NCI-H748 treated with DMSO at 0.1 percent for 48 hours (cell line): ENCODE measurements at regions not wholly inside any gene's neighbourhood (a gene's known extent, or its start where the extent isn't known, plus 50 kb on each side); places are given as distances from the start of the nearest gene placed in this dataset.
"Not testable (repeated sequence)": the region's sequence is repeated elsewhere in the genome, so short reads cannot be mapped to it uniquely, and the experiment has no call there.

Experiments used
- DNase-seq: peaks from one replicate; lab custom pipeline; 2025; lab: John Stamatoyannopoulos, UW

DNA sequence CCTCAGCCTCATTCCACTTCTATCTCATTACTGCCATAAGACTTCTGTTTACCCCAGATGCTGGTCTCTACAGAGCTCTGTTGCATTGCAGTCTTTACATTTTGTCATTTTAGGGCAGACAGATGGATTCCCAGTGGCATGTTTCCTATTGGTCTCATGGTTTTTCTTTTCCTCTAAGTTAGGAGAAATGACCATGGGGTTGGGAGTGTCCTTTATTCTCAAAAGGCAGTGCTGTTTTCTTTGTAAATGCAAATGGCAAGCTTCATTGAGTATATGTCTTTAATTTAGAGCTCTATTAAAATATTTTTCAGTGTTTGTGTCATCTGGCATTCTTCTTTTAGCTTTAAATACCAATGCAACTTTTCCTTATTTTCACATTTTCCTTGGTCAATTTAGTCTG lies 57.0 kb downstream of the MSTN start:
- DNase-seq: no peak

DNA sequence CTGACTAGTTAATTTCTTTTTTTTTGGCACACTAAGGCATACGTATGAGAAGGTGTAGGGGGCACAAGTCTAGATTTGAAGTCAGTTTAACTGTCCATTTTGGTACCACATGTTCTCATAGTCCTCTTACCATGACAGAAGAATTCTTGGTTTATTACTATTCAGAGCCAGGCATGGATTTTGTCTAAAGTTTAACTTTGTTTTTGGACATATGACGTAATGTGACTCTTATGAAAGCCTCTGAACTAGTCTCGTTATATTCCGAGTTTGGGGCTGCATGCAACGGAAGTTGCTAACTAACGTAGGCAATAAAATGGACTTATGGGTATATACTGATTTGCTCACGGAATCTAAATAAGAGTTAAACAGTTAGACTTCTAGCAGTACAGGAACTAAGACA lies 62.9 kb downstream of the MSTN start:
- DNase-seq: no peak

DNA sequence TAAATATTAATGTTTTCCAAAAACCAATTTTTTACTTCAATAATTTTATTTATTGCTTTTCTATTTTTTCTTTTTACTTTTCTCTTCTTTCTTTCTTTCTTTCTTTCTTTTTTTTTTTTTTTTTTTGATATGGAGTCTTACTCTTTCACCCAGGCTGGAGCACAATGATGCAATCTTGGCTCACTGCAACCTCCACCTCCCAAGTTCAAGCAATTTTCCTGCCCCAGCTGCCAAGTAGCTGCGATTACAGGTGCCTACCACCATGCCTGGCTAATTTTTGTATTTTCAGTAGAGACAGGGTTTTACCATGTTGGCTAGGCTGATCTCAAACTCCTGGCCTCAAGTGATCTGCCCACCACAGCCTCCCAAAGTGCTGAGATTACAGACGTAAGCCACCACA lies 63.9 kb downstream of the MSTN start:
- DNase-seq: not testable (repeated sequence)

- DNase-seq: no peak
Measured at GRCh38 chr2:189997016-189997415, 65.5 kb downstream of the MSTN start.

GRCh38 chr2:189995679-189996078 lies 66.8 kb downstream of the MSTN start:
- DNase-seq: no peak

DNA sequence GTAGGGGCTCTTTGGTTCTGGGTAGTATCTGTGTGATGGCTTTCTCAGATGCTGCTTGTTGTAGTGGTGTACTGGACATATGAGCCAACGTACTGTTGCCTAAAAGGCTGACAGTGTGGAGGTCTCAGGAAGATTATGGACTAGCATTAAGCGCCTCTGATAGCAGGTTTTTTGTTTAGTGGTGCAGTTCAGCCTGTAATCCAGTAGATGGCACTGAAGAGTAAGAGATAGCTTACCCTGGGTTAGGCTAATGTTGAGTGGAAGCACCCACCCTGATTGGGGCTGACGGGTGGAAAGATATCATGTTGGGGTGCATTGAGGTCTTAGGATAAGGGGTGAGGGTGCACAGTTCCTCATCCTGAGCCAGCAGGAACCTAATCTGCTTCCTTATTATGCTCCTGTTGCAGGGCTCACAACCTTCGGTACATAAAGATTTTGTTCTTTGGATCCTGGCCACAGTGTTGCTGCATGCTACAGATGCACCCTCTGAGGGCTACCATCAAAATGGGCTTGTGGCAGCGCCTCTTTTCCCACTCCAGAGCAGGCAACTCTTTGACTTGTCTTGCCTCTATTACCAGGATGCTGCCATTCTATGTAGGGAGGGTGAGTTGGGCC lies 79.6 kb downstream of the MSTN start:
- no peak for DNase-seq

DNA sequence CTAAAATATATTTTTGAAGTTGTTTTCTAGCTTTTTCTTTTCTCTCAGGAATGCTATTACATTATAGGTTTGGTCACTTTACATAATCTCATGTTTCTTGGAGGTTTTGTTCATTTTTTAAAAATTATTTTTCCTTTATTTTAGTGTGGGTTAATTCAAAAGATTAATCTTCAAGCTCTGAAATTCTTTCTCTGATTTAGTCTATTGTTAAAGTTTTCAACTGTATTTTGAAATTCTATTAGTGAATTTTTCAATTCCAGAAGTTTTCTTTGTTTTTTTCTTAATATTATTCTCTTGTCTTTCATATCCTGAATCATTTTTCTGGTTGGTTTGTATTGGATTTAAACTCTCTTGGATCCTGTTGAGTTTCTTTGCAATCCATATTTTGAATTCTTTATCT lies 80.4 kb downstream of the MSTN start:
- DNase-seq: no peak

DNA sequence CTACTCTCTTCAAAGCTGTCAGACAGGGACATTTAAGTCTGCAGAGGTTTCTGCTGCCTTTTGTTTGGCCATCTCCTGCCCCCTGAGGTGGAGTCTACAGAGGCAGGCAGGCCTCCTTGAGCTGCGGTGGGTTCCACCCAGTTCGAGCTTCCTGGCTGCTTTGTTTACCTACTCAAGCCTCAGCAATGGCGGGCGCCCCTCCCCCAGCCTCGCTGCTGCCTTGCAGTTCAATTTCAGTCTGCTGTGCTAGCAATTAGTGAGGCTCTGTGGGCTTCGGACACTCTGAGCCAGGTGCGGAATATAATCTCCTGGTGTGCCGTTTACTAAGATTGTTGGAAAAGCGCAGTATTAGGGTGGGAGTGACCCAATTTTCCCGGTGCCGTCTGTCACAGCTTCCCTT lies 86.0 kb downstream of the MSTN start:
- not testable (repeated sequence) for DNase-seq

DNA sequence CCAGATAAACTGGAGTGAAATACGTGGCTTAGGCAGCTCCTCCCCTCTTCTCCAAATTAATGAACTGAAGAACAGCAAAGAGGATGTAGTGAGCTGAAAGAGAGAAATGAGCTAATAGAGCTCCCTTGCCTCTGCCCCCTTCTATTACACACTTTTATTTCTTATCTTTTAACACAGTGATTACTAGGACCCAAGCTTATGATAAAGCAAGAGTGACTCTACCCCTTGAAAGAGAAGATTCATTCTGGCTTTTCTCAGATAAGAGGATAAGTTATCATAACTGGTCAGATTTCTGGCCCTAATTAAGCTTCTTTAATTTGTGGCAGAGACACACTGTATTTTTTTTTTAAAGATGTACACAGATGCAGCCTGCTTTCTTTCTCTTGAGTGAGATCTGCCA lies 102.2 kb downstream of the MSTN start:
- DNase-seq: no peak

DNA sequence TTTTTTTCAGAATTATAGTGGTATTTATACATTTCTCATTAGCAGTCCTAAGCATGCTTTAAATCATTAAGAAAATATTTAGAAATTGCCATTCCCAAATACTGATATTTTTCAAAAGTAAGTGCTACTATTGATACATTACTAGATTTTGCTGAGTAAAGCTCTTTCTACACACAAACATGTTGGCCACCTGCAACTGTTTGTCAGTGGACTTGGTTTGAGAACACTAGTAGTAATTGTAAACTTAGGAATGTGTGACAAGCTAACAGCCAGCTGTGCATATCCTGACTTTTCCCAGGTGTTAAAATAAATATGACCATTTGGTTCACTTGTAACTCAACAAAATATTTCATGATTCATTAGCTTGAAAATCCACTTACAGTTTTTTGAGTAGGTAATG lies 103.1 kb downstream of the MSTN start:
- DNase-seq: no peak

- peak; percentile 62 for DNase-seq
Measured at GRCh38 chr2:189954989-189955388, 107.5 kb downstream of the MSTN start.

DNA sequence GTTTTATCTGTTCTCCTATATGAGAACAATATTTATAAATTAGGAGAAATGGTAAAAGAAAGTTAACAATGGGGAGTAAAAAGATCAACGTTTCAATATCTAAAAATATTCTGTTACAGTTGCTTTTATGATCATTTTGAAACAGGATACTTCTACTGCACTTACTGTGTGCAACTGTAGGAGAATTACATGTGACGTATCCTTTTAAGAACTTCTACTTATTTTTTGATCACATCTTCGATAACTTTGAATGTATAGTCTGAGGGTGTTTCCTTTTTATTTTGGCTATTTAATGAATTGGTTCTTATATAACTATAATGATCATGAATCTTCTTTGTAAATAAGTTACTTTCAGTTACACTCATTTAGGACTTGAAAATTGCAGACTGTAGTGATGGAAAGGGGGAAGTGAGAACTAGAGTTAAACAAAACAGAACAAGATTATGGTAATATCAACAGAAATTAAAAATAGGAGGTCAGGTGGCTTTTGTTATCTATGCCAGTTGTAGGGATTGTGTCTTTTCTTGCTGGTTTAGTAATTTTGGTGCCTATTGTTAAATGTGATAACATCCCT lies 109.9 kb downstream of the MSTN start:
- DNase-seq: no peak

DNA sequence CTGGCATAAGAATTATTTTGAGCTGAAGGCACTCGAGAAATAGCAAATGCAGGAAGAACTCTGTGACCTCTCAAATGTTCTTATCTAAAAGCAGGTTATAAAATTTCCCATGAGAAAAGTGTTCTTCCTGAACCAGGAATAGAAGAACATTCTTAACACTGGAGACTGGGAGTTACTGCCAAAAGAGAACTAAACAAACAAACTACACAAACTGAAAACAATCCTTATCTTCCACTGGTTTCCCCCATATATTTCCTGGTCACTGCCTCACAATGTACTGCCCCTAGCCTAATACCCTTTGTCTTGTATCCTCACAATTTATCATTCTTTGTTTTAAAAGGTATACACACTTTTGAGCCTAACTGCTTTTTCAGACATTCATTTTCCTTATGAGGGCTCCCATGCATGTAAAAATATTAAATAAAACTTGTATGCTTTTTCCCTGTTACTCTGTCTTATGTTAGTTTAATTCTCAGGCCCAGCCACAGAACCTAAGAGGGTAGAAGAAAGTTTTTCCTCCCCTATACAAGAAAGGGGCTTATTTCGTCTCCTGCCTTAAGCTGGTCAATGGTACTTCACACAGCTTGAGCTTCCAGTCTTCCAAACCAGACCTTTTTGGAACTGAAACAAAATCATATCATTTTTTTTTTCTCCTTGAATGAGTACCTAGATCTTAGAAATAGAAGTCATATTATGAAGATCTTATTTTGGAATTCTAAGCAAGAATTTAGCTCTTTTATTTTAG lies 110.6 kb downstream of the MSTN start:
- no peak for DNase-seq

GRCh38 chr2:189943009-189943408 lies 119.5 kb downstream of the MSTN start:
- DNase-seq: no peak

DNA sequence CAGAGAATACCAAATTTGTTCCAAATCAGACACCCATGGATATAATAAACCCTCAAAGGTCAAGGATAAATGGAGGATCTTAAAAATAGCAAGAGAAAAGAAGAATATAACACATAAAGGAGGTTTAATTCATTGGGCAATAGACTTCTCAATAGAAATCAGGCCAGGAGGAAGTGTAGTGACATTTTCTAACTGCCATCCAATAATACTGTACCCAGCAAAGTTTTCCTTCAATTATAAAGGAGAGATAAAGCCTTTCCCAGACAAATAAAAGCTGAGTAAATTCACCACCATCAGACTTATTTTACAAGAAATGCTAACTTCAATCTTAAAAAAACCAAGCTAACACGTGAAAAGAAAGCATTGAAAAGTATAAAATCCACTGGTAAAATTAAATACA lies 121.6 kb downstream of the MSTN start:
- DNase-seq: no peak

DNA sequence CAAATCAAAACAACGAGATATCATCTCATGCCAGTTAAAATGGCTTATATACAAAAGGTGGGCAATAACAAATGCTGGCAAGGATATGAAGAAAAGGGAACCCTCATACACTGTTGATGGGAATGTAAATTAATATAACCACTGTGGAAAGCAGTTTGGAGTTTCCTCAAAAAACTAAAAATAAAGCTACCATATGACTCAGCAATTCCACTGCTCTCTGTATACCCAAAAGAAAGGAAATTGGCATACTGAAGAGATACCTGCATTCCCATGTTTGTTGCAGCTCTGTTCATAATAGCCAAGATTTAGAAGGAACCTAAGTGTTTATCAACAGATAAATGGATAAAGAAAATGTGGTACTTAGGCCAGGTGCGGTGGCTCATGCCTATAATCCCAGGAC lies 124.8 kb downstream of the MSTN start:
- no peak for DNase-seq

DNA sequence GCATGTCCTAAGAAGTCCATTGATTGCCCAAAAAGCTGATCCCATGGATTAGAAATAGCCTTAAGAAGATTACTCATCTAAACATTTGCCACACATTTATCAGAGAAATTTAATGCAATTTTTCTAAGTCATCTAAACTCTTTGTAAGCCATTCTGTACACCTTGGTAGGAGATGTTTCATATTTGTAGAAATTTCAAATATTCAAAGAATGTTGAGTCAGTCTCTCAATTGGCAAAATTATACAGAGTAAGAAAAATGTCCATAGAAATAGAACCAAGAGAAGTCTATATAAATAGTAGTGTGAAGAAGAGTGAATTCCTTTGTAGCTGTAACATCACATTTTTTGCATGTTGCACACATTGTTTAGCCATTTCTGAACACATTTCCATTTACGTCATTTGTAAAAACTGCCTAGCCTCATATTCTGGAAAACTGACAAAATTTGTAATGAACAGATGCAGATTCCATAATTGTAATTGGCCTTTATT lies 128.6 kb downstream of the MSTN start:
- no peak for DNase-seq

GRCh38 chr2:189933041-189933440 lies 129.5 kb downstream of the MSTN start:
- DNase-seq: no peak

DNA sequence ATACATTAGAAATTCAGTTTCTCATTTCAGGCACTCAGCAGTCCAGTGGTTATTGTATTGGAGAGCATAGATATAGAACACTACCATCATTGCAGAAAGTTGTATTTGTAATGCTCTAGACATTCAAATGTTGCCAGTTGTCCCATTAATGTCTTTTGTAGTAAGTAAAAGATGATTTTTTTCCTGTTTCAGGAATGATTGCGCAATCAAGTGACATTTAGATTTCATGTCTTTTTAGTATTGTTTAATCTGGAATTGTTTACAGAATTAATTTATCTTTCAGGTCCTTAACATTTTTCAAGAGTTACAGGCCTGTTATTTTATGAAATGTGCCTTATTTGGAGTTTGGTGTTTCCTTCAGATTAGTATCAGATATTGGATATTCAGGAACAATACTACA lies 134.7 kb downstream of the MSTN start:
- no peak for DNase-seq
